ENCODE measurements at regions not wholly inside any gene's neighbourhood (a gene's known extent, or its start where the extent isn't known, plus 50 kb on each side); places are given as distances from the start of the nearest gene placed in this dataset.
"Not testable (repeated sequence)": the region's sequence is repeated elsewhere in the genome, so short reads cannot be mapped to it uniquely, and the experiment has no call there.

DNA sequence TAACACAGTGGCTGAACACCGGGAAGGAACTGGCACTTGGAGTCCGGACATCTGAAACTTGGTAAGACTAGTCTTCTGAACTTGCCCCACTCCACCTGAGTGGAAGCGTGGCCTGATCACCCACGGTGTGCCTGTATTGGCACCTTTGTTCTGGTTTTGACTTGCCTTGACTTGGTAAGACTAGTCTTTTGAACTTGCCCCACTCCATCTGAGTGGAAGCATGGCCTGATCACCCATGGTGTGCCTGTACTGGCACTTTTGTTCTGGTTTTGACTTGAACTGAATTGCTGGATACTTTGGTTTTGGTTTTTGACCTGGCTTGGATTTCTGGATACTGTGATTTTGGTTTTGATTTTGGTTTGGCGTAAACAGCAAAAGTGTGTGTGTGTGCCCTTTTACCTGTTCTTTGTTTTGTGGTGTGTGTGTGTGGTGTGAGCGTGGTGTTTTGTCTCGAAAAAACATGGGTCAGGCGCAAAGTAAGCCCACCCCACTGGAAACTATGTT, 84.1 kb upstream of the ADGRA3 start:
- not testable (repeated sequence) for H3K9me3 ChIP-seq (ENCODE audit: insufficient read depth, low read depth, low read length); H3K9ac ChIP-seq (ENCODE audit: low read depth, low read length); H3K27ac ChIP-seq (ENCODE audit: low read depth, low read length); H3K4me3 ChIP-seq (ENCODE audit: low read length); H3K36me3 ChIP-seq (ENCODE audit: insufficient read depth, low read length); H3K27me3 ChIP-seq (ENCODE audit: insufficient read depth, low read length); H3K4me1 ChIP-seq (ENCODE audit: insufficient read depth, low read length)
- WGBS: 96% methylated on average over 7 of the region's 8 CpGs

DNA sequence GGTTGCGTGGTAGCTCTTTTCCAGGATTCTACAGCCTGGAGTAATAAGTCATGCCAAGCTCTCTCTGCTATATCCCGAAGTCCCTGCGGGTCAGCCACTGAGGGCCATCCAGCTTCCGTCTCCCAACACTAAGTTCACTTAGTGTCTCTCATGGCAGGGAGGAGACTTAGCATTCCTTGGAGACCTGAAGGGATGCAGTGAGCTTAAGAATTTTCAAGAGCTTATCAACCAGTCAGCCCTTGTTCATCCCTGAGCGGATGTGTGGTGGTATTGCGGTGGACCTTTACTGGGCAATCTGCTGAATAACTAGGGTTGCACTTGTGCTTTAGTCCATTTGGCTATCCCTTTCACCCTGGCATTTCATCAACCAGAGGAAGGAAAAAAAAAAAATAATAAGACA, 85.8 kb upstream of the ADGRA3 start:
- H3K27me3 ChIP-seq (ENCODE audit: insufficient read depth, low read length); H3K27ac ChIP-seq (ENCODE audit: low read depth, low read length); H3K4me3 ChIP-seq (ENCODE audit: low read length); H3K9ac ChIP-seq (ENCODE audit: low read depth, low read length); H3K9me3 ChIP-seq (ENCODE audit: insufficient read depth, low read depth, low read length); H3K36me3 ChIP-seq (ENCODE audit: insufficient read depth, low read length); H3K4me1 ChIP-seq (ENCODE audit: insufficient read depth, low read length): not testable (repeated sequence)
- 96% methylated on average over 6 of the region's 6 CpGs for WGBS

GRCh38 chr4:22607382-22607781, 85.4 kb upstream of the GBA3 start:
- Histone ChIP-seq H3K4me1 (ENCODE audit: insufficient read depth, low read length) (no peaks in the 10 kb centered on the region), H3K4me3 (ENCODE audit: low read length) (no peak overlapping the region), H3K9ac (ENCODE audit: low read depth, low read length) (no peak overlapping the region), H3K27ac (ENCODE audit: low read depth, low read length) (no peak overlapping the region), H3K36me3 (ENCODE audit: insufficient read depth, low read length) (no peaks in the 10 kb centered on the region), H3K9me3 (ENCODE audit: insufficient read depth, low read depth, low read length) (no peaks in the 10 kb centered on the region), H3K27me3 (ENCODE audit: insufficient read depth, low read length) (no peaks in the 10 kb centered on the region)
- WGBS: 69% methylated on average over 3 of the region's 3 CpGs

DNA sequence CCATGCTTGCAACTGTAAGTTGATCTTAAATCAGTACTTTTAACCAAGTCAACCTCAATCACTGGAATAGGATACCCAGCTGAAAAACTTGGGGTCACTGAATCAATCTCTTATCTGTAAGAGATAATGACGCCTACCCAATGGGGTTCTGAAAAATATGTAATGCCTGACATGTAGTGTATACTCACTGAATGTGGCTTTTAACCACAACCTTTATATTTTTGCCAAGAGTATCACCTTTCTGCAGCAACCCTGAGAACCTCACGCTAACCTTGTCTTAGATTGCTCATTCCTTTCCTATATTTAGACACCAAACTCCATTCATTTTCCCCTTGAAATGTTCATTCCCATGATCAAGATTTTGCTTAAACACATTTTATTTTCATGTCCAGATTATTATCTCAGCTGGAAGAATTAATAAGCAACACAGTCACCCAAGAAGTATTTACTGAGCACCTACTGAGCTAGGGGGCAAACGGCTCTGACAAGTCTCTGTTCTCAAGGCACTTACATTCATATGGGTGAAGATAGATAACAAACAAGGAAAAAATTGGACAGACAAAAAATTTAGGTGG, 82.7 kb upstream of the GBA3 start:
- H3K9me3 ChIP-seq (ENCODE audit: insufficient read depth, low read depth, low read length): not testable (repeated sequence)

DNA sequence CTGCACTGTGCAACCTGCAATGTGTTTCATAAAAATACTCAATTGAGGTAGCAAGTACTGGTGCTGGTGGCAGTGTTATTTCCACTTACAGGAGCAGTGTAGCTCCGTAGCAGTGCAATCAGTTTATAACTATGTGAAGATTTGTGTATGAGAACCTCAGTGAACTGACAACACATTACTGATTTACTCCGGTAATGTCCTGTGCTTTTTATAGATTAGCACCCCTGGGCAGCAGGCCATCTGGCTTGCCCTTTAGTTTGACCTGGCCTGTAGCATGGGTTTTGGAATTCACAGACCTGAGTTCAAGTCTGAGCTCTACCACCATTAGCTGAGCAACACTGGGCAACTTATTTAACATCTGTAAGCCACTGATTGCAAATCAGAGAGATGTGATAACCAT, 78.6 kb upstream of the GBA3 start:
- Histone ChIP-seq H3K9me3 (ENCODE audit: insufficient read depth, low read depth, low read length) (no peaks in the 10 kb centered on the region), H3K4me1 (ENCODE audit: insufficient read depth, low read length) (peaks cover 17% of the 10 kb centered on the region; the same call in 1 of the 2 replicates), H3K4me3 (ENCODE audit: low read length) (no peak overlapping the region), H3K36me3 (ENCODE audit: insufficient read depth, low read length) (no peaks in the 10 kb centered on the region), H3K9ac (ENCODE audit: low read depth, low read length) (no peak overlapping the region), H3K27me3 (ENCODE audit: insufficient read depth, low read length) (no peaks in the 10 kb centered on the region), H3K27ac (ENCODE audit: low read depth, low read length) (no peak overlapping the region)
- 94% methylated on average over 2 of the region's 2 CpGs for WGBS

More for the DNA sequence above, 82.7 kb upstream of the GBA3 start:
- H3K4me1 ChIP-seq (ENCODE audit: insufficient read depth, low read length); H3K27ac ChIP-seq (ENCODE audit: low read depth, low read length); H3K36me3 ChIP-seq (ENCODE audit: insufficient read depth, low read length); H3K9ac ChIP-seq (ENCODE audit: low read depth, low read length); H3K27me3 ChIP-seq (ENCODE audit: insufficient read depth, low read length); H3K4me3 ChIP-seq (ENCODE audit: low read length): not testable (repeated sequence)
- WGBS: 98% methylated on average over 3 of the region's 3 CpGs

DNA sequence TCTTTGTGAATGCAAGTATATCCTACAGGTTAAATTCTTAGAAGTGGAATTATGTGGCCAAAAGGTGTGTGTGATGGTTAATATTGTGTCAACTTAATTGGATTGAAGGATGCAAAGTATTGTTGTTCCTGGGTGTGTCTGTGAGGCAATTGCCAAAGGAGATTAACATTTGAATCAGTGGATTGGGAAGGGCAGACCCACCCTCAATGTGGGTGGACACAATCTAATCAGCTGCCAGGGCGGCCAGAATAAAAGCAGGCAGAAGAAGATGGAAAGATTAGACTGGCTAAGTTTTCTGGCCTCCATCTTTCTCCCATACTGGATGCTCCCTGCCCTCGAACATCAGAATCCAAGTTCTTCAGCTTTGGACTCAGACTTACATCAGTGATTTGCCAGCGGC, 76.2 kb upstream of the GBA3 start:
- H3K36me3 ChIP-seq (ENCODE audit: insufficient read depth, low read length): no peaks in the 10 kb centered on the region
- H3K9me3 ChIP-seq (ENCODE audit: insufficient read depth, low read depth, low read length): no peaks in the 10 kb centered on the region
- H3K4me3 ChIP-seq (ENCODE audit: low read length): no peak overlapping the region
- H3K9ac ChIP-seq (ENCODE audit: low read depth, low read length): no peak overlapping the region
- H3K4me1 ChIP-seq (ENCODE audit: insufficient read depth, low read length): peaks cover 17% of the 10 kb centered on the region; the same call in 1 of the 2 replicates
- no peak overlapping the region for H3K27ac ChIP-seq (ENCODE audit: low read depth, low read length)
- H3K27me3 ChIP-seq (ENCODE audit: insufficient read depth, low read length): no peaks in the 10 kb centered on the region
- WGBS: 89% methylated on average over 3 of the region's 3 CpGs

DNA sequence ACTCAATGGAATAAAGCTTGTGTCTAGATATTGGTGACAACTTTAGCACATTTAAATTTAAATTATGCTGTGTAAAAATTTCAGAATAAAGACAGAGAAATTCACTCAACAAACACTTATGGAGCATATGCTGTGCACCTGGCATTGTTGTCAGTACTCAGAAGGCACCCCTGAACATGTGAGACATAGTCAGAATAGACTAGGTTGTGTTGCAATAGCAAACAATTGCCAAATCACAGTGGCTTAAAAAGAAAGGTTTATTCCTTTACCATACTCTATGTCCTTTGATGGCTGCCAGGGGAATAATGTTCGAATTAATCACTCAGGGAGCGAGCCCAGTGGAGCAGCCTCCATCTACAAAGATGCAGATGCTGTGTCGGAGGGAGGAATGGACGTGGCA, 72.6 kb upstream of the GBA3 start:
- H3K27ac ChIP-seq (ENCODE audit: low read depth, low read length); H3K27me3 ChIP-seq (ENCODE audit: insufficient read depth, low read length); H3K9ac ChIP-seq (ENCODE audit: low read depth, low read length); H3K9me3 ChIP-seq (ENCODE audit: insufficient read depth, low read depth, low read length); H3K4me3 ChIP-seq (ENCODE audit: low read length); H3K36me3 ChIP-seq (ENCODE audit: insufficient read depth, low read length): not testable (repeated sequence)
- H3K4me1 ChIP-seq (ENCODE audit: insufficient read depth, low read length): peaks cover 24% of the 10 kb centered on the region
- 94% methylated on average over 4 of the region's 4 CpGs for WGBS

DNA sequence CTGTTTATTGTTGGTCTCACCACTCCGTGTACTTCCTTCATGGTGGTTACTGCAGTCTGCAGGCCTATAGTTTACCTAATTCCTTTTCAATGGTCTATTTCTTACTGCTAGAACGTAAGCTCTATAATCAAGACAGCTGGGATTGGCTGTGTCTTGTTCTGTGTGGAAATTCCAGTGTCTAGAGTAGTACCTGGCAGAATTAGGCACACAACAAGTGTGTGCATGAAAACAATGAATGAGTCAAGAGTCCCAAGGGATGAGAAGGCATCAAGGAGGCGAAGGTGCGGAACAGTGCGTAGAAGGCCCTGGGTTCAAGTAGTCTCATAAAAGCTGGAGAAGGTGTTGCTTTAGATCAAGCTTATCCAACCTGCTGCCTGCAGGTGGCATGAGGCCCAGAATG, 70.8 kb upstream of the GBA3 start:
- peaks cover 23% of the 10 kb centered on the region for H3K4me1 ChIP-seq (ENCODE audit: insufficient read depth, low read length)
- not testable (repeated sequence) for H3K27ac ChIP-seq (ENCODE audit: low read depth, low read length); H3K36me3 ChIP-seq (ENCODE audit: insufficient read depth, low read length); H3K9me3 ChIP-seq (ENCODE audit: insufficient read depth, low read depth, low read length); H3K27me3 ChIP-seq (ENCODE audit: insufficient read depth, low read length); H3K9ac ChIP-seq (ENCODE audit: low read depth, low read length); H3K4me3 ChIP-seq (ENCODE audit: low read length)
- WGBS: 99% methylated on average over 5 of the region's 5 CpGs

GRCh38 chr4:22624002-22624401, 68.7 kb upstream of the GBA3 start:
- H3K9ac ChIP-seq (ENCODE audit: low read depth, low read length); H3K4me3 ChIP-seq (ENCODE audit: low read length); H3K27ac ChIP-seq (ENCODE audit: low read depth, low read length); H3K9me3 ChIP-seq (ENCODE audit: insufficient read depth, low read depth, low read length); H3K27me3 ChIP-seq (ENCODE audit: insufficient read depth, low read length); H3K36me3 ChIP-seq (ENCODE audit: insufficient read depth, low read length): not testable (repeated sequence)
- WGBS: 94% methylated on average over 5 of the region's 5 CpGs
- H3K4me1 ChIP-seq (ENCODE audit: insufficient read depth, low read length): peaks cover 16% of the 10 kb centered on the region

GRCh38 chr4:22625311-22625710, 67.4 kb upstream of the GBA3 start:
- H3K9ac ChIP-seq (ENCODE audit: low read depth, low read length): peak overlapping the region; percentile 37; the same call in 1 of the 2 replicates
- no peaks in the 10 kb centered on the region for H3K9me3 ChIP-seq (ENCODE audit: insufficient read depth, low read depth, low read length)
- H3K27me3 ChIP-seq (ENCODE audit: insufficient read depth, low read length): no peaks in the 10 kb centered on the region
- H3K36me3 ChIP-seq (ENCODE audit: insufficient read depth, low read length): no peaks in the 10 kb centered on the region
- peak overlapping the region; percentile 81 for H3K27ac ChIP-seq (ENCODE audit: low read depth, low read length)
- 26% methylated on average over 3 of the region's 3 CpGs for WGBS
- peaks cover 16% of the 10 kb centered on the region for H3K4me1 ChIP-seq (ENCODE audit: insufficient read depth, low read length)
- no peak overlapping the region for H3K4me3 ChIP-seq (ENCODE audit: low read length)

DNA sequence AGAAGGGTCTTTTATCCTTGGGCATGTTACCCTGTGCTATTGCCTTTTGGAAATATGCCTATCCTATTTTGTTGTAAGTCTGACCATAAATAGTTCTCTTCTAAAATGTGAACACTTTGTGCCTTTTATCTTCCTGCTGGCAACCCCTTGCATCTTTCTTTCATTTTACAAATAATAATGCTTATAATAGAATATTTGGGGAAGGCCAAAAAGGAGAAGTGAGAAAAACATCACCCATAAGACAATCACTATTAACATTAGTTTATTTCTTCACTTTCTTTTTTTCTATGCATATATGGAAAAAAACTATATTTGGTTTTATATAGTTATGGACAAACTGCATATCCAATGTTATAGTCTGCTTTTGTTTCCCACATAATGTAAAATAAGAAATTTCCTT, 64.9 kb upstream of the GBA3 start:
- not testable (repeated sequence) for H3K27ac ChIP-seq (ENCODE audit: low read depth, low read length)
- H3K4me1 ChIP-seq (ENCODE audit: insufficient read depth, low read length): peaks cover 16% of the 10 kb centered on the region

More for the DNA sequence above, 64.9 kb upstream of the GBA3 start:
- H3K9ac ChIP-seq (ENCODE audit: low read depth, low read length); H3K36me3 ChIP-seq (ENCODE audit: insufficient read depth, low read length); H3K27me3 ChIP-seq (ENCODE audit: insufficient read depth, low read length); H3K4me3 ChIP-seq (ENCODE audit: low read length); H3K9me3 ChIP-seq (ENCODE audit: insufficient read depth, low read depth, low read length): not testable (repeated sequence)
